ENCODE measurements at regions not wholly inside any gene's neighbourhood (a gene's known extent, or its start where the extent isn't known, plus 50 kb on each side); places are given as distances from the start of the nearest gene placed in this dataset.

- WGBS = 100% methylated on average over 1 of the region's 1 CpG
- H3K4me1 ChIP-seq (replicated peaks) = no peaks in the 10 kb centered on the region
- TF ChIP-seq POLR2A (IDR thresholded peaks at IDR 0.05) (no peak), POLR2AphosphoS5 (IDR thresholded peaks at IDR 0.05) (no peak), CTCF (IDR thresholded peaks at IDR 0.05) (no peak)
- H3K4me3 ChIP-seq = no peak overlapping the region
- intact Hi-C loops (cut with DNase I) = no loop called here
- no peaks in the 10 kb centered on the region for H3K27me3 ChIP-seq (replicated peaks; ENCODE audit: insufficient read depth)
- no peaks in the 10 kb centered on the region for H3K9me3 ChIP-seq
- no peak overlapping the region for H3K27ac ChIP-seq
- DNase-seq (ENCODE audit: low spot score) = no peak
- no peaks in the 10 kb centered on the region for H3K36me3 ChIP-seq
These were observed 1283.7 kb upstream of the ADGRL2 start for GRCh38 chr1:80517062-80517461.

- no peak for TF ChIP-seq POLR2AphosphoS5 (IDR thresholded peaks at IDR 0.05)
- TF ChIP-seq CTCF (IDR thresholded peaks at IDR 0.05) = no peak
- TF ChIP-seq POLR2A (IDR thresholded peaks at IDR 0.05) = no peak
- intact Hi-C loops (cut with DNase I) = no loop called here
These were observed 1290.7 kb upstream of the ADGRL2 start for GRCh38 chr1:80509965-80510522.

GRCh38 chr1:80506216-80506615, 1294.5 kb upstream of the ADGRL2 start:
- no peaks in the 10 kb centered on the region for H3K27me3 ChIP-seq (replicated peaks; ENCODE audit: insufficient read depth)
- no peak overlapping the region for H3K27ac ChIP-seq
- DNase-seq (ENCODE audit: low spot score) = no peak
- H3K36me3 ChIP-seq = no peaks in the 10 kb centered on the region
- no peaks in the 10 kb centered on the region for H3K4me1 ChIP-seq (replicated peaks)
- intact Hi-C loops (cut with DNase I) = no loop called here
- H3K9me3 ChIP-seq = no peaks in the 10 kb centered on the region
- 84% methylated on average over 2 of the region's 2 CpGs for WGBS
- no peak overlapping the region for H3K4me3 ChIP-seq
- no peak for TF ChIP-seq POLR2AphosphoS5 (IDR thresholded peaks at IDR 0.05)

More at GRCh38 chr1:80509965-80510522, 1290.7 kb upstream of the ADGRL2 start:
- no peak overlapping the region for H3K4me3 ChIP-seq
- WGBS = 99% methylated on average over 2 of the region's 2 CpGs
- no peaks in the 10 kb centered on the region for H3K36me3 ChIP-seq
- no peaks in the 10 kb centered on the region for H3K27me3 ChIP-seq (replicated peaks; ENCODE audit: insufficient read depth)
- no peaks in the 10 kb centered on the region for H3K4me1 ChIP-seq (replicated peaks)
- H3K27ac ChIP-seq = no peak overlapping the region
- DNase-seq (ENCODE audit: low spot score) = no peak
- no peaks in the 10 kb centered on the region for H3K9me3 ChIP-seq

- Histone ChIP-seq H3K9me3 (no peaks in the 10 kb centered on the region), H3K4me3 (no peak overlapping the region), H3K4me1 (replicated peaks) (no peaks in the 10 kb centered on the region), H3K27me3 (replicated peaks; ENCODE audit: insufficient read depth) (no peaks in the 10 kb centered on the region), H3K27ac (no peak overlapping the region), H3K36me3 (no peaks in the 10 kb centered on the region)
- DNase-seq (ENCODE audit: low spot score) = no peak
- TF ChIP-seq POLR2AphosphoS5 (IDR thresholded peaks at IDR 0.05) (no peak), CTCF (IDR thresholded peaks at IDR 0.05) (no peak), POLR2A (IDR thresholded peaks at IDR 0.05) (no peak)
- intact Hi-C loops (cut with DNase I) = no loop called here
These were observed 1302.1 kb upstream of the ADGRL2 start for GRCh38 chr1:80498673-80499072.

GRCh38 chr1:80495806-80496205, 1304.9 kb upstream of the ADGRL2 start:
- Histone ChIP-seq H3K9me3 (no peaks in the 10 kb centered on the region), H3K27me3 (replicated peaks; ENCODE audit: insufficient read depth) (no peaks in the 10 kb centered on the region), H3K4me1 (replicated peaks) (no peaks in the 10 kb centered on the region), H3K4me3 (no peak overlapping the region), H3K36me3 (no peaks in the 10 kb centered on the region), H3K27ac (no peak overlapping the region)
- intact Hi-C loops (cut with DNase I) = no loop called here
- WGBS = 95% methylated on average over 16 of the region's 16 CpGs
- TF ChIP-seq CTCF (IDR thresholded peaks at IDR 0.05) = no peak
- no peak for TF ChIP-seq POLR2AphosphoS5 (IDR thresholded peaks at IDR 0.05)
- DNase-seq (ENCODE audit: low spot score) = no peak

All from prostate gland (tissue), 2 donors.